Stimulated activated CD4-positive, alpha-beta T cell treated with anti-CD3 and anti-CD28 coated beads, Interleukin-1b, Interleukin-23, amount 100 ng/mL, for 48 hours (primary cell): ENCODE measurements at regions not wholly inside any gene's neighbourhood (a gene's known extent, or its start where the extent isn't known, plus 50 kb on each side); places are given as distances from the start of the nearest gene placed in this dataset.

Source experiments
- DNase-seq: peaks from one replicate; pipeline ENCODE4 v3.0.0-alpha.2; 2020

- no peak for DNase-seq
These were observed 51.8 kb upstream of the CASZ1 start for GRCh38 chr1:10848109-10848684.

GRCh38 chr1:10850026-10850425, 53.6 kb upstream of the CASZ1 start:
- DNase-seq = no peak

DNA sequence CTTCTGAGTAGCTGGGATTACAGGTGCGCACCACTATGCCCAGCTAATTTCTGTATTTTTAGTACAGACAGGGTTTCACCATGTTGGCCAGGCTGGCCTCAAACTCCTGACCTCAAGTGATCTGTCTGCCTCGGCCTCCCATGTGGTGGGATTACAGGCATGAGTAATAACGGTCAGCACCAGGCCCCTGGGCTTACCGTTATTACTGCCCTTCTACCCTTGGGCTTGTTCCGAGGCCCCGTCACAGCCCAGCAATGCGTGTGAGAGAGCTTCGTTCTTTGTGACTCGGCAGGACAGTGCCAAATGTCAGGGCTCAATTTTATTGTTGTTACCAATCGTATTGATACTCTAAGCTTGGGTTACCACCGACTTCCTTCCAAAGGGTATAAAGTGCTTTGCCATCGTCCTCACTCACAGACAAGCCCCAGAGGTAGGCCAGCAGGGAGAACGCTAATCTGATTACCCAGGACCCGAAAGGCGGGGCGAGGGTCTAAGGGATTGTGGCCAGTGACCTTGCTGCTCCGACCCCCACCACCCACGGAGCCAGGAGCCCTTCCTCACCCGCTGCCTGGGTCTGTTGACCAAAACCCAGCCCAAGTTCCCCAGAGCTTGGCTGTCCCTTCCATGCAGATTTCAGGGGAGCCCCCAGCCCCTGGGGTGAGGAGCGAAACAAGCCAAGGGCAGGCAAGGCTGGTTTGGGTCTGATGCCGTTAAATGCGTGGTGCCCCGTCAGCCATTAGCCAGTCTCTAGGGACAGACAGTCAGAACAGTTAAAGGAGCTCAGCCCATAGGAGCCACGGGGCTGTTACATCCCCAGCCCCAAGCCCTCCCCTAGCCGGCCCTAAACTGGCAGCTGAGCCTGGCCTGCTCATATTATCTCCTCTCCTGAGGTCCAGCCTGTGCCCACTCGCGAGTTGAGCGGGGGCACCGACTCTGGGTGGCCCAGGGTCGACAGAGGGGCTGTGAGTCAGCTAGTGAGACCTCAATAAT, 54.9 kb upstream of the CASZ1 start:
- no peak for DNase-seq

DNA sequence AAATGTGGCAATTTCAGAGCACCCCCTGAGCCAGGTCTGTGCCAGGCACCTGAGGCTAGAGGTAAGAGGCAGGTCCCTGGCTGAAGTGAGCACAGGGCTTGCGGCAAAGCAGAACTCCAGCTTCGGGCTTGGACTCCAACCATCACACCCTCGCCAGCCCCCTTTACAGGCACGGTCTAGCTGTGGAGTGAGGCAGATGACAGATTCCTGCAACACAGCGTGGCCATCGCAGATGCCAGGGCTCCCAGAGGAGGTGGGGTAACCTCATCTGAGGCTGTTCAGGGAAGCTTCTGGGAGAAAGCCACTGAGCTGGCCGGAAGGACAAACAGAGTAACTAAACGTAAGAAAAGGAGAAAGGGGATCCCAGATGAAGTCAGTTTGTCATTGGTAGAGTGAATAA, 55.6 kb upstream of the CASZ1 start:
- no peak for DNase-seq

GRCh38 chr1:10852486-10852885, 56.0 kb upstream of the CASZ1 start:
- DNase-seq = no peak

- no peak for DNase-seq
These were observed 56.6 kb upstream of the CASZ1 start for GRCh38 chr1:10852998-10853520.

DNA sequence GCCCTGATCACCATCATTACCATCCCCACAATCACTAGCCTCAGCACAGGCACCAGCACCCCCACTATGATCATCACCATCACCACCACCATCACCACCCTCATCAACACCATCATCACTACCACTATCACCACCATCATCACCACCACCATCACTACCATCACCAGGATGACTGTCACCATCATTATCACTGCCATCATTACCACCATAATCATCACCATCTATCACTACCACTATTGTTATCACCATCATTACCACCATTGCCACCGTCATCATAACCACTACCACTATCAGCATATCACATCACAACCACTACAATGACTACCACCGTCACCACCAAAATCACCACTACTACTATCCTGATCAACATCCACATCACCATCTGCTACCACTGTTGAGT, 57.3 kb upstream of the CASZ1 start:
- DNase-seq = no peak

DNA sequence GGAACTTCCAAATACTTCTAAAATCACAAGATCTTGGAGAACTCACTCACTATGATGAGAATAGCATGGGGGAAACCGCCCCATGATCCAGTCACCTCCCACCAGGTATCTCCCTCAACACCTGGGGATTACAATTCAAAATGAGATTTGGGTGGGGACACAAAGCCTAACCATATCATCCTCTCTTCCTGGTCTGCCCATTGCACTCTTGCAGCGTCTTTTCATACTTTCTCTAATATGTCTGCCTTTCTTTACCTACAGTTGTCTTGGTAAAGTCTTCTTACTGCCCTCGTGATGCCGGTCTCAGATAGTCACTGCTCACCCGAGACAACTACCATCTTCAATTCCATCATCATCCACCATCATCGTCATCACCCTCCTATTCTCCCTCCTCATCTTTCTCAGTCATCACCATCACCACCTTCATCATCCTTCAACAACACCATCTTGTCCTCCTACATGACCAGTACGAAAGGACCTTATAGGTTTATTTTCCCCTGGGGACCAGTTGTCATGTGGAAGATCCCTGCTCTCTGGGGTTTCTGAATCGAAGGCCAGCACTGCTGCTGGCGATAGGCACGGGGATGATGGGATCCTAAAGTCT, 58.5 kb upstream of the CASZ1 start:
- no peak for DNase-seq

DNA sequence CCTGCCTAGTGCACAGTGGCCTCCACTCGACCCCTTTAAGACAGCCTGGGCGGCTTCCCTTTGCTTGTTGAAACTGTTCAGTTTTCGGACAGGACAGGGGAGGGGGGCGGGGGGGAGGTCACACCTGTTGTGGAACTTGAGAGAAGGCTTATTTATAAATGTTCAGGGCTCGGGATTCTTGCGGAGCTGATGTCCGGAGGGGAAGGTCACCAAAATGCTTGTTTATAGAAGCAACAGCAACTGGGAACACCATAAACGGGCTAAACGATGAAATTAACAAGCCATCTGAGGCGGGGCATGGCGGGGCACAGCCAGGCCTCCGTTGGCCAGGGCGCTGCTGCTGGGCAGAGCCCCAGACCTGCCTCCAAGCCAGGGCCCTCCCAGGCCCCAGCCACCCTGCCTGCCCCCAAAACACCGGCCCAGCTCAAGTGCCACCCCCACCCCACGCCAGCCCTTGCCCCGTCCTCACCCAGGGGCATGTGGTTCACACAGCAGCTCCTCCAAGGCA, 59.8 kb upstream of the CASZ1 start:
- no peak for DNase-seq

DNA sequence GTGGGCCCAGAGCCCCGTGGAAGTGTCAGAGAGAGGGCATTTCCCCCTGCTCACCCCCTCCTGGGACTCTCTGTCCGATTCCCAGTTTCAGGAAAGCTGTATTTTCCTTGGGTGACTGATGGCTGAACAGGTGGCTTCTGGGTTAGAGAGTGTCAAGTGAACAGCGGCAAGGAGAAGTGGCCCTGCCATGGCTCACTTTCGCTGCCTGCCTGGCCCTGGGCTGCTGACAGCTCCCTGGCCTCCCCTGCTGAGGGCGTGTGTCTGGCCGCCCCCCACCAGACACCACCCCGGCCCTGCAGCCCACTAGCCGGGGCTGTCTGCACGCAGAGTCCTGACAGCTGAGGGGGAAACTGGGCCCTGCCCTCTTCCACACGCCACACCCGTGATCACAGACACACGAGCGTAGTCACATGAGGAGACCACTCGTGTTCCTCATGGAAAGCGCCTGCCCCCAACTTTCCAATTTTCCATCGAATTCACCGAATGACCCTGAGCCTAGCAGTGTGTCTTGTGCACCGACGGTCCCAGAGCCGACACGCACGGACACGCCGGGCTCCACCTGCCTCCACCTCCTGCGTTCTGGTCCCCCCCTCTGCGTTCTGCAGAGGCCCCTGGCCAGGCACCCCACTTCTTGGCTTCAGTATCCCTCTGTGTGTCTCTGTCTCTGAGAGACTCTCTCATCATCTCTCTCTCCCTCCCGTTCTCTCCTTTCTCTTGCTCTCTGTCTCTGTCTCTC, 60.6 kb upstream of the CASZ1 start:
- DNase-seq = no peak

- no peak for DNase-seq
These were observed 61.2 kb upstream of the CASZ1 start for GRCh38 chr1:10857687-10858086.

GRCh38 chr1:10860218-10860617, 63.8 kb upstream of the CASZ1 start:
- no peak for DNase-seq

DNA sequence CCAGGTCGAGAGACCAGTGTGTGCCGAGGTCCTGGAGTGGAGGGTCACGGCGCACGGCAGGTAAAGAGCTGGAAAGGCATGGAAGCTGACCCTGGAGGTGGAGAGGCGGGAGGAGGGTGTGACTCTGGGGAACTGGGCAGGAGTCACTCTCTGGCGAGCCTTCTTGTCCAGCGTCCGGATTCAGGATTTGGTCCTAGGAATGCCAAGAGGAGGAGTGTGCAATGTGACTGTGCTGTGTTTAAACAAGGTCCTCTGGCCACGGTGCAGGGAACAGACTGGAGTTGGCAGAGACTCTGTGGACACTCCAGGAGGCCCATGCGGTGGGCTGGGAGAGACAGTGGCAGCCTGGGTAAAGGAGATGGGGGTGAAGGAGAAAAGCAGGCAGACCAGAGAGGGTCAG, 64.2 kb upstream of the CASZ1 start:
- no peak for DNase-seq

DNA sequence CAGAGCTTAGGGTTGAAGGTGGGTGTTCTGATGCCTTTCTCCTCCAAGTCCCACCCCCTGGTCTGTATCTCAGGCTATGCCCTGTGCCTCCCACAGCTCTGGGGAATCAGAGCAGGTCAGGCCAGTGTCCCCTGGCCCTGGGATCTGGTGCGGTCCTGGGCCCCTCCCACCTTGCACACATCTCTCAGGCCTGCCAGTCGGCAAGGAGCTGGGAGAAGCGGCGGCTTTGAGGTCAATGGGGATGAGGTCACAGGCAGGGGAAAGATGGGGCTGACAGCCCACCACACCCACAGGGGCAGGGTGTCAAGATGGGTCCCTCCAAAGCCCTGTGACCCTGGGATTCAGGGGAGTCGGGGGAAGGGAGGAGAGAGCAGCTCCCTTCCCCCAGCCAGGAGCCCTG, 65.4 kb upstream of the CASZ1 start:
- DNase-seq = no peak

- DNase-seq = no peak
These were observed 66.4 kb upstream of the CASZ1 start for GRCh38 chr1:10862743-10863335.

GRCh38 chr1:10863886-10864285, 67.4 kb upstream of the CASZ1 start:
- no peak for DNase-seq

GRCh38 chr1:10864776-10865175, 68.3 kb upstream of the CASZ1 start:
- no peak for DNase-seq

DNA sequence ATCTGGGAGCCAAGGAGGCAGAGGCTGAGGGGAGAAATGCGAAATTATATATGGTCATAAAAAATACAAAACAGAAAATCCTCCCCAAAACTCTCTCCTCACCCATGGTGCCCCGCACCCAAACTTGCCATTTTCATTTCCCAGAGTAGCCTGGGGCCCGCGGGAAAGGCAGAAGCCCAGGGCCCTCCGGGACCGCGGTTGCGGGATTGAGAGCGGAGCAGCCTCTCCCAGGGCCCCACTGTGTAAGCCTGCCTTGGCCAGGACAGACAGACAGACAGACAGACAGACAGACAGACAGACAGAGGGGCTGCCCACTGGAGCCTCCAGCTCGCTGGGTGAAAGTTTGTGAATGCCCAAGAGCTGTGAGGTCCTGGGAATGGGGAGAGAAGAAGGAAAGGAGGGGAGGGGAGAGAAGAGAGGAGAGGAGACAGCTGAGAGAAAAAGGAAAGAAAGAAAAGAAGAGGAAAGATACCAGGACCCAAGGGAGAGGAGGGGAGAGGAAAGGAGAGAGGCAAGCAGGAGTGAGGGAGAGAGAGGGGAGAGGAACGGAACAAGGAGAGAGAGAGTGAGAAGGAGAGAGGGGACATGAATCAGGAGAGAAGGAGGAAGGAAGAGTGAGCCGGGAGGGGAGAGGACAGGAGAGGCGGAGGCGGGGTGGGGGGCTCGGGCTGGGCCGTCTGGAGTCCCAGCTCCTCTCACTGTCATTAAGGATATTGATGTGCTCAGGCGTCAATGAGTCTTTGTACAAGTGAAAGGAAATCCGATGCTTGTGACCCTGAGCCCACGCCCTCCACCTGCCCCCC, 69.3 kb upstream of the CASZ1 start:
- no peak for DNase-seq

DNA sequence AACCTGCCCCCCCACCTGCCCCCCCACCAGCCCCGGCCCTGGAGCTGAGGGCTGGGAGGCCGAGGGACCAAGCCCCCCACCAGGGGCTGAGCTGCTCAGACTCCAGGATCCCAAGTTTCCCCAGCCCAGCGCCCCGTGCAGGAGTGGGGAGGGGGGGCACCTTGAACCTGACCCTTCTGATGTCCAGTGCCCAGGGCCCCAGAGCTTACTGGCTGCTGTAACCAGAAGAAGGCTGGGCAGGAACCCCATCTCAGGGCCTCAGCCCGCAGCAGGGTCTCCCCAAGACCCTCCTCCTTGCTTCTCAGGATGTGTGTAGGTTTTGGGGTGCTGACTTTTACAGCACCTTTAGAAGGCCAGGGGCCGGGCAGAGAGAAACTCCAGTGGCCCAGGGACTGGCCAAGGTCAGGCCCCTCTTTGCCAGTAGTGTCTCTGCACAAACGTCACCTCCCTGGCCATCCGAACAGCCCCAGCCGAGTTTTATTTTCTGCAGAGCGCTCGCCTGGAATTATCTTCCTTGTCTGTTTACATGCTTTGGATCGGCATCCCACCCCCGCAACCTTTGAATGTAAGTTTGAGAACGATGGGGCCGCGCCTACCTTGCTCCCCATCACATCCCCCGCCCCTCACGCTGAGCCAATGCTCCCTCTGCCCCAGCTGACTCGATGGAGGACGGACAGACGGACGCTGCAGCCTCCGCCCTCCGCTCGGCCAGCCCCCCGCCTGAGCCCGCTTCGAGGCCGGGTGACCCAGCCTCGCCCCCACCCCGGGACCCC, 70.1 kb upstream of the CASZ1 start:
- DNase-seq = peak; percentile 12

DNA sequence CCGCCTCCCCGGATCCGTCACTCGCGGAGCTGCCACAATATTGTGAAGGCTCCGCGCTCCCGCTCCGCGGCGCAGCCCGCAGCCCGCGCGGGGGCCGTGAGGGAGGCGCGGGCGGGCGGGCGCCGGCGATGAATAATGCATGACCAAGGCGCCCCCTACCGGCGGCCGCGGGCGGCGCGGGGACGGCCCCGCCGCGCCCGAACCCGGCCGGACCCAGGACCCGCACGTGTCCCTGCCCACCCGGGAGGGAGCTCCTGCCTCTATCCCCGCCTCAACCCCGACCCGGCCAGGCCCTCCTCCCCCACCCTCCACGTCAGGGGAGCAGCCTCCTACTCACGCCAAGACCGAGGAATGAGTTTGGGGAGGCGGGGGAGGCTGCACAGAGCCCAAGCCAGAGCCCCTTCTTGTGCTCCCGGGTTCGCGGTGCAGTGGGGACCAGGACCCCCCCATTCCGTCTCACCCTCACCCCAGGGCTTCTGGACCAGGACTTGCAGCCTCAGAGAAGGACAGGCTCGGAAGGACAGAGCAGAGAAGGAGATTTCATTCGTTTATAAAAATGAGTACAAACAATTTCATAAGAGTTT, 70.8 kb upstream of the CASZ1 start:
- DNase-seq = peak; percentile 37
